H1 (cell line): ENCODE measurements at regions not wholly inside any gene's neighbourhood (a gene's known extent, or its start where the extent isn't known, plus 50 kb on each side); places are given as distances from the start of the nearest gene placed in this dataset.

Source experiments
- CTCF ChIA-PET: fragments of 300-600 bp; sonication (Branson Sonifier 250); formaldehyde crosslinking; loops from one replicate; lab custom pipeline; 2021; ENCODE audit not compliant: partially characterized antibody; lab: Charles Lee
- POLR2A ChIA-PET: fragments of 300-600 bp; sonication (Branson Sonifier 250); formaldehyde crosslinking; loops from one replicate; lab custom pipeline; 2021; ENCODE audit warnings: inconsistent platforms; ENCODE audit not compliant: partially characterized antibody; lab: Charles Lee
- DNase-seq, 2 experiments: peaks; one replicate each; pipeline versions ENCODE4 v3.0.0 to v3.0.0-alpha.2; 2010 to 2022; ENCODE audit warnings: low spot score in 2 of 2, low read depth in 1 of 2, mixed read lengths in 1 of 2
- FAIRE-seq: peaks from 2 replicates; lab custom pipeline; 2011; peaks lifted over from hg19 to GRCh38; lab: Jason Lieb, UNC
- H2AFZ ChIP-seq: 2 replicates; pipeline ENCODE4 v1.8.1; 2012; ENCODE audit warnings: low read length, inconsistent platforms
- H2AK5ac ChIP-seq: 2 replicates; pipeline ENCODE4 v1.6.1; 2013; ENCODE audit warnings: low read depth, low read length
- H2BK120ac ChIP-seq: replicated peaks from 2 replicates; pipeline ENCODE3; 2013; ENCODE audit warnings: low read depth, low read length, inconsistent platforms
- H2BK12ac ChIP-seq: 2 replicates; pipeline ENCODE4 v1.6.1; 2013; ENCODE audit warnings: low read depth, low read length
- H2BK15ac ChIP-seq: 2 replicates; pipeline ENCODE4 v1.6.1; 2013; ENCODE audit warnings: low read length
- H2BK20ac ChIP-seq: 2 replicates; pipeline ENCODE4 v1.6.1; 2013; ENCODE audit warnings: low read length
- H2BK5ac ChIP-seq: 2 replicates; pipeline ENCODE4 v1.6.1; 2013; ENCODE audit warnings: low read depth, low read length
- H3K14ac ChIP-seq: 2 replicates; pipeline ENCODE4 v1.6.1; 2013; ENCODE audit warnings: inconsistent platforms; ENCODE audit not compliant: insufficient read length
- H3K18ac ChIP-seq: 2 replicates; pipeline ENCODE4 v1.6.1; 2013; ENCODE audit warnings: low read length; ENCODE audit errors: extremely low read depth
- H3K23ac ChIP-seq: 2 replicates; pipeline ENCODE4 v1.6.1; 2013; ENCODE audit warnings: inconsistent platforms; ENCODE audit not compliant: insufficient read length
- H3K23me2 ChIP-seq: 2 replicates; pipeline ENCODE4 v1.6.1; 2013; ENCODE audit warnings: low read depth, low read length
- H3K27ac ChIP-seq: 2 replicates; pipeline ENCODE4 v1.6.1; 2011; ENCODE audit warnings: low read depth, low read length, inconsistent platforms
- H3K27me3 ChIP-seq, 4 experiments: replicated peaks in 1 of 4; 1 replicate in 1 of 4; 2 replicates in 3 of 4; pipeline versions ENCODE4 v1.6.1 to v1.8.1; 2011 to 2013; ENCODE audit warnings: low read length in 3 of 4, mild to moderate bottlenecking in 3 of 4, inconsistent platforms in 2 of 4, mixed read lengths in 2 of 4, moderate library complexity in 1 of 4; ENCODE audit not compliant: control insufficient read depth in 3 of 4, insufficient read depth in 3 of 4; ENCODE audit errors: extremely low read depth in 1 of 4
- H3K36me3 ChIP-seq, 4 experiments: 2 replicates each; pipeline versions ENCODE4 v1.6.1 to v1.8.1; 2011 to 2013; ENCODE audit warnings: mild to moderate bottlenecking in 4 of 4, low read length in 3 of 4, moderate library complexity in 2 of 4, control low read depth in 1 of 4, inconsistent platforms in 1 of 4; ENCODE audit not compliant: insufficient read depth in 4 of 4, control insufficient read depth in 2 of 4
- H3K4ac ChIP-seq: replicated peaks from 2 replicates; pipeline ENCODE3; 2013; ENCODE audit warnings: low read length, low read depth, mixed read lengths, inconsistent platforms; ENCODE audit not compliant: insufficient read length
- H3K4me1 ChIP-seq, 4 experiments: replicated peaks in 1 of 4; 1 replicate in 1 of 4; 2 replicates in 3 of 4; pipeline versions ENCODE4 v1.6.1 to v1.8.1; 2011 to 2013; ENCODE audit warnings: low read length in 3 of 4, inconsistent platforms in 2 of 4, mixed read lengths in 1 of 4; ENCODE audit not compliant: insufficient read depth in 4 of 4, control insufficient read depth in 3 of 4
- H3K4me2 ChIP-seq, 2 experiments: 2 replicates each; pipeline versions ENCODE4 v1.6.1 to v1.8.1; 2011 to 2013; ENCODE audit warnings: low read depth in 2 of 2, low read length in 2 of 2, control low read depth in 1 of 2, inconsistent platforms in 1 of 2, mild to moderate bottlenecking in 1 of 2; ENCODE audit not compliant: insufficient read depth in 1 of 2
- H3K4me3 ChIP-seq, 4 experiments: fragments of 200-600, 300-600 bp in 1 of 4; sonication (generic), shearing (Covaris generic), sonication (Bioruptor Twin) in 1 of 4; 2 replicates each; pipeline versions ENCODE4 v1.5.1 to v1.8.1; 2011 to 2016; ENCODE audit warnings: low read length in 4 of 4, low read depth in 3 of 4, control low read depth in 2 of 4, inconsistent platforms in 2 of 4, mild to moderate bottlenecking in 2 of 4, mixed read lengths in 1 of 4, moderate library complexity in 1 of 4; ENCODE audit not compliant: insufficient read depth in 2 of 4; ENCODE audit errors: extremely low read depth in 1 of 4
- H3K56ac ChIP-seq: replicated peaks from 2 replicates; pipeline ENCODE3; 2013; ENCODE audit warnings: low read depth, mild to moderate bottlenecking, mixed read lengths, low read length, inconsistent platforms; ENCODE audit not compliant: insufficient read length
- H3K79me1 ChIP-seq: 2 replicates; pipeline ENCODE4 v1.6.1; 2013; ENCODE audit warnings: low read depth, low read length, control low read depth
- H3K79me2 ChIP-seq, 2 experiments: 2 replicates each; pipeline versions ENCODE4 v1.6.1 to v1.8.1; 2012 to 2013; ENCODE audit warnings: low read length in 2 of 2, mild to moderate bottlenecking in 2 of 2, inconsistent platforms in 1 of 2; ENCODE audit not compliant: insufficient read depth in 2 of 2, control insufficient read depth in 1 of 2
- H3K9ac ChIP-seq, 4 experiments: replicated peaks in 1 of 4; 1 replicate in 1 of 4; 2 replicates in 3 of 4; pipeline versions ENCODE4 v1.6.1 to v1.8.1; 2011 to 2013; ENCODE audit warnings: low read depth in 3 of 4, low read length in 3 of 4, control low read depth in 2 of 4, mild to moderate bottlenecking in 2 of 4, moderate library complexity in 2 of 4, inconsistent platforms in 1 of 4; ENCODE audit errors: extremely low read depth in 1 of 4
- H3K9me3 ChIP-seq, 2 experiments: 2 replicates each; pipeline versions ENCODE4 v1.6.1 to v1.8.1; 2012 to 2013; ENCODE audit warnings: mild to moderate bottlenecking in 2 of 2, moderate library complexity in 2 of 2, control low read depth in 1 of 2, inconsistent platforms in 1 of 2, low read depth in 1 of 2, low read length in 1 of 2, mixed read lengths in 1 of 2; ENCODE audit not compliant: insufficient read depth in 2 of 2
- H4K20me1 ChIP-seq, 2 experiments: replicated peaks in 1 of 2; 2 replicates each; pipeline versions ENCODE3 to v1.8.1; 2011 to 2013; ENCODE audit warnings: inconsistent platforms in 2 of 2, low read length in 2 of 2, mild to moderate bottlenecking in 1 of 2; ENCODE audit not compliant: insufficient read depth in 2 of 2, control insufficient read depth in 1 of 2
- H4K5ac ChIP-seq: 2 replicates; pipeline ENCODE4 v1.6.1; 2013; ENCODE audit warnings: low read length, low read depth, mixed read lengths, inconsistent platforms; ENCODE audit not compliant: insufficient read length
- H4K8ac ChIP-seq: 2 replicates; pipeline ENCODE4 v1.8.0; 2013; ENCODE audit warnings: mild to moderate bottlenecking, moderate library complexity, low read length, inconsistent platforms; ENCODE audit not compliant: insufficient read depth; ENCODE audit errors: extremely low read depth
- H4K91ac ChIP-seq: replicated peaks from 2 replicates; pipeline ENCODE3; 2013; ENCODE audit warnings: low read length, mixed read lengths, inconsistent platforms; ENCODE audit not compliant: insufficient read length
- BACH1 ChIP-seq: IDR thresholded peaks from 2 replicates; pipeline ENCODE4 v1.6.1; 2012; ENCODE audit warnings: low read length, improper control_type of control experiment
- EGR1 ChIP-seq: IDR thresholded peaks from 2 replicates; pipeline ENCODE4 v1.6.1; 2011; ENCODE audit warnings: low read depth, low read length, borderline replicate concordance
- EP300 ChIP-seq, 2 experiments: IDR thresholded peaks; 1 replicate in 1 of 2; 2 replicates in 1 of 2; pipeline ENCODE4 v1.6.1; 2011 to 2012; ENCODE audit warnings: low read depth in 2 of 2, low read length in 2 of 2, mild to moderate bottlenecking in 2 of 2, borderline replicate concordance in 1 of 2, inconsistent platforms in 1 of 2, moderate library complexity in 1 of 2
- FOSL1 ChIP-seq: IDR thresholded peaks from 2 replicates; pipeline ENCODE4 v1.6.1; 2011; ENCODE audit warnings: mild to moderate bottlenecking, low read depth, low read length, moderate library complexity; ENCODE audit not compliant: insufficient read depth
- JUN ChIP-seq: IDR thresholded peaks from 2 replicates; pipeline ENCODE4 v1.6.1; 2011; ENCODE audit warnings: low read depth, mild to moderate bottlenecking, improper control_type of control experiment, low read length
- KDM4A ChIP-seq: IDR thresholded peaks from one replicate; pipeline ENCODE4 v1.7.1; 2012; ENCODE audit warnings: low read depth, mild to moderate bottlenecking, moderate library complexity, low read length, inconsistent platforms; ENCODE audit not compliant: severe bottlenecking
- POLR2AphosphoS5 ChIP-seq: IDR thresholded peaks from 2 replicates; pipeline ENCODE4 v1.6.1; 2011; ENCODE audit warnings: low read depth, low read length
- SP4 ChIP-seq: IDR thresholded peaks from 2 replicates; pipeline ENCODE4 v1.6.1; 2012; ENCODE audit warnings: low read length, inconsistent platforms
- WGBS, 2 experiments: shearing (Covaris generic) in 1 of 2; methylation state at CpG; one replicate each; pipeline versions ENCODE4 v1.1.6 to v1.1.7; 2013 to 2015; ENCODE audit warnings: low lambda C conversion rate in 2 of 2, mixed read lengths in 2 of 2, inconsistent platforms in 1 of 2, low coverage in 1 of 2, missing lambda C conversion rate in 1 of 2; ENCODE audit not compliant: insufficient replicate concordance in 2 of 2, insufficient coverage in 1 of 2, insufficient read length in 1 of 2; ENCODE audit errors: extremely low coverage in 1 of 2, missing lambda C conversion rate in 1 of 2; 5-methylcytosine and 5-hydroxymethylcytosine counted together
- TF ChIP-seq, protein P1 (sequence below): IDR thresholded peaks from 2 replicates; pipeline ENCODE4 v1.6.1; 2012; ENCODE audit warnings: low read length, inconsistent platforms
- TF ChIP-seq, protein P2 (sequence below): IDR thresholded peaks from 2 replicates; pipeline ENCODE4 v1.6.1; 2011; ENCODE audit warnings: low read depth, mild to moderate bottlenecking, low read length; ENCODE audit not compliant: insufficient read depth

DNA sequence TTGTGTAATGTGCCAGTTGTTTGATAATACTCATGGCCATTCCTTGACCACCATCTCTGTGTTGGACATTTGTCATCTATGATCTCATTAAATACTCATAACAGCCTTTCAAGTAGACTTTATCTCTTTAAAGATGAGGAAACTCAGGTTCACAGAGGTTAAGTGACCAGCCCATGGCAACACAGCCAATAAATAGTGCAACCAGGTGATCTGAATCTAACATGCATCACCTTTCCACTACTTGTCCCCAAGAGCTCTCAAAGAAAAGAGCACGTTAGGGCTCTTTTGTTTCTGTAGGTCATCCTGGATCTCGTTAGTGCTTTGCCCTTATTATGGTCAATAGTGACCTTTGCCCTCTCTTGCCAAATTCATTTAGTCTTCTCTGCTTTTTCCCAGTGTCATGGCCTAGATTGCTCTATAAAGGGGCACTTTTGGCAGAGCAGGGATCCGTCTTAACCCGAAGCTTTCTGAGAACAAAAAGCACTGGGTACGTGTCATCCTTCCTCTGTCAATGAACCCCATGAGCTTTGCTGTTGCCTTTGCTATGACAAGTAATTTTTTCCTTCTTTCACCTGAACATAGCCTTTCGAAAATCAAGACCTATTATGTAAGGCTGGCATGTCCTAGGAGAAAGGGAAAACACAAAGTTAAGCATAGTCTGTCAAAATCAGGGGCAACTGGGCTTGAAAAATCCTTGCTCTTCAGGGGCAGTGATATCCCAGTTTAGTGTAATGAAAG, 88.0 kb upstream of the PLXNA2 start:
- Histone ChIP-seq H3K79me1 (no peaks in the 10 kb centered on the region), H3K18ac (no peak overlapping the region), H3K27me3 (peaks cover 0 to 5% (median 1%) of the 10 kb centered on the region in 4 experiments; a peak in 3 of 7 replicates), H4K91ac (no peak overlapping the region), H4K8ac (no peak overlapping the region), H3K4me2 (no peak overlapping the region), H2BK15ac (no peak overlapping the region), H3K4me3 (no peak overlapping the region), H3K9ac (no peak overlapping the region), H3K56ac (no peak overlapping the region), H2BK5ac (no peak overlapping the region), H3K36me3 (no peaks in the 10 kb centered on the region), H3K23me2 (no peaks in the 10 kb centered on the region), H3K27ac (no peak overlapping the region), H3K79me2 (no peaks in the 10 kb centered on the region), H3K9me3 (no peaks in the 10 kb centered on the region), H2BK12ac (no peak overlapping the region), H3K23ac (no peak overlapping the region), H3K14ac (no peak overlapping the region), H2AK5ac (no peak overlapping the region), H2BK120ac (no peak overlapping the region), H3K4ac (no peak overlapping the region), H4K20me1 (no peaks in the 10 kb centered on the region), H3K4me1 (peaks cover 0 to 5% (median 0%) of the 10 kb centered on the region in 4 experiments; a peak in 1 of 7 replicates), H4K5ac (no peak overlapping the region), H2AFZ (no peak overlapping the region), H2BK20ac (no peak overlapping the region)
- POLR2A ChIA-PET = no interaction called here
- DNase-seq (no peak), FAIRE-seq (no peak)
- 84% methylated on average over 6 of the region's 6 CpGs; no CpG with 5 or more reads in 1 of the 2 experiments for WGBS, 2 experiments
- CTCF ChIA-PET = interaction anchor here (1.3 to 1.8 kb wide), 2 partner anchors 12 to 15 kb away, joined by 3 to 4 read pairs; no protein-coding TSS in a partner anchor
- TF ChIP-seq, protein P1, sequence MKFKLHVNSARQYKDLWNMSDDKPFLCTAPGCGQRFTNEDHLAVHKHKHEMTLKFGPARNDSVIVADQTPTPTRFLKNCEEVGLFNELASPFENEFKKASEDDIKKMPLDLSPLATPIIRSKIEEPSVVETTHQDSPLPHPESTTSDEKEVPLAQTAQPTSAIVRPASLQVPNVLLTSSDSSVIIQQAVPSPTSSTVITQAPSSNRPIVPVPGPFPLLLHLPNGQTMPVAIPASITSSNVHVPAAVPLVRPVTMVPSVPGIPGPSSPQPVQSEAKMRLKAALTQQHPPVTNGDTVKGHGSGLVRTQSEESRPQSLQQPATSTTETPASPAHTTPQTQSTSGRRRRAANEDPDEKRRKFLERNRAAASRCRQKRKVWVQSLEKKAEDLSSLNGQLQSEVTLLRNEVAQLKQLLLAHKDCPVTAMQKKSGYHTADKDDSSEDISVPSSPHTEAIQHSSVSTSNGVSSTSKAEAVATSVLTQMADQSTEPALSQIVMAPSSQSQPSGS = no peak
- TF ChIP-seq SP4 (no peak), FOSL1 (no peak), KDM4A (no peak), JUN (no peak), POLR2AphosphoS5 (no peak), EP300 (IDR thresholded peaks at IDR 0.05; ENCODE audit: borderline replicate concordance in 1 of 2, low read depth in 2 of 2, low read length in 2 of 2) (no peak), BACH1 (no peak), EGR1 (no peak)
- TF ChIP-seq, protein P2, sequence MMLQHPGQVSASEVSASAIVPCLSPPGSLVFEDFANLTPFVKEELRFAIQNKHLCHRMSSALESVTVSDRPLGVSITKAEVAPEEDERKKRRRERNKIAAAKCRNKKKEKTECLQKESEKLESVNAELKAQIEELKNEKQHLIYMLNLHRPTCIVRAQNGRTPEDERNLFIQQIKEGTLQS = no peak
